ENCODE measurements at regions not wholly inside any gene's neighbourhood (a gene's known extent, or its start where the extent isn't known, plus 50 kb on each side); places are given as distances from the start of the nearest gene placed in this dataset.
A peak's percentile ranks its signal among the peaks of the same experiment; 100 is the strongest.
"Not testable (repeated sequence)": the region's sequence is repeated elsewhere in the genome, so short reads cannot be mapped to it uniquely, and the experiment has no call there.

GRCh38 chr4:100900945-100901344 lies 383.1 kb upstream of the EMCN start:
- not testable (repeated sequence) for DNase-seq

DNA sequence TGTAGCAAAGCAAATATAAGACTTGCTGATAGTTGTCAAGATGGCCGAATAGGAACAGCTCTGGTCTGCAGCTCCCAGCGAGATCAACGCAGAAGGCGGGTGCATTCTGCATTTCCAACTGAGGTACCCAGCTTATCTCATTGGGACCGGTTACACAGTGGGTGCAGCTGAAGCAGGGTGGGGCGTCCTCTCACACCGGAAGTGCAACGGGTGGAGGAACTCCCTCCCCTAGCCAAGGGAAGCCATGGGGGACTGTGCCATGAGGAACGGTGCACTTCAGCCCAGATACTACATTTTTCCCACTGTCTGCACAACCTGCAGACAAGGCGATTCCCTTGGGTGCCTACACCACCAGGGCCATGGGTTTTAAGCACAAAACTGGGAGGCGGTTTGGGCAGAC lies 382.3 kb upstream of the EMCN start:
- DNase-seq = no peak

- no peak for DNase-seq
These were observed 381.0 kb upstream of the EMCN start for GRCh38 chr4:100898844-100899243.

- DNase-seq = peak; percentile 58
These were observed 377.9 kb upstream of the EMCN start for GRCh38 chr4:100895556-100896197.

GRCh38 chr4:100894339-100894870 lies 376.6 kb upstream of the EMCN start:
- no peak for DNase-seq

- DNase-seq = no peak
These were observed 374.0 kb upstream of the EMCN start for GRCh38 chr4:100891808-100892207.

- DNase-seq = no peak
These were observed 372.1 kb upstream of the EMCN start for GRCh38 chr4:100889898-100890297.

GRCh38 chr4:100889401-100889800 lies 371.6 kb upstream of the EMCN start:
- DNase-seq = no peak

GRCh38 chr4:100882661-100883060 lies 364.8 kb upstream of the EMCN start:
- no peak for DNase-seq

- DNase-seq = no peak
These were observed 363.5 kb upstream of the EMCN start for GRCh38 chr4:100881283-100881682.

DNA sequence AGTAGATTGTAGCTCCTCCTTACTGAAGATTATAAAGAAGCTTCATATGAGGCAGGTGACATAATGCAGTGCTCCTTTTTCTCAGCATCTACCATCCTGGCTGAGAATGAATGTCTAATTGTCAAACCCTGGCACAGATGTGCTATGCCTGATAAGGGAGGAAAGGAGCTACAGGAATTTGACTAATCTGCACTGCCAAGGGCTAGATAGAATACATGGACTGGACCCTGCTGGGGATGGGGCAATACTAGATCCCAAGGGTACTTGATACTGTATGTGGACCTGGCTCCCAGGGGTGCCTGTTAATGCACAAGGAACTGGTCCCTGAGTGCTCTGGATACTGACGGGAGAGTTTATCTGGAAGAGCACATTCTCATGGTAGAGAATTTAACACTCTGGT lies 362.2 kb upstream of the EMCN start:
- no peak for DNase-seq

GRCh38 chr4:100879471-100879870 lies 361.6 kb upstream of the EMCN start:
- no peak for DNase-seq

- no peak for DNase-seq
These were observed 358.7 kb upstream of the EMCN start for GRCh38 chr4:100876546-100876945.

DNA sequence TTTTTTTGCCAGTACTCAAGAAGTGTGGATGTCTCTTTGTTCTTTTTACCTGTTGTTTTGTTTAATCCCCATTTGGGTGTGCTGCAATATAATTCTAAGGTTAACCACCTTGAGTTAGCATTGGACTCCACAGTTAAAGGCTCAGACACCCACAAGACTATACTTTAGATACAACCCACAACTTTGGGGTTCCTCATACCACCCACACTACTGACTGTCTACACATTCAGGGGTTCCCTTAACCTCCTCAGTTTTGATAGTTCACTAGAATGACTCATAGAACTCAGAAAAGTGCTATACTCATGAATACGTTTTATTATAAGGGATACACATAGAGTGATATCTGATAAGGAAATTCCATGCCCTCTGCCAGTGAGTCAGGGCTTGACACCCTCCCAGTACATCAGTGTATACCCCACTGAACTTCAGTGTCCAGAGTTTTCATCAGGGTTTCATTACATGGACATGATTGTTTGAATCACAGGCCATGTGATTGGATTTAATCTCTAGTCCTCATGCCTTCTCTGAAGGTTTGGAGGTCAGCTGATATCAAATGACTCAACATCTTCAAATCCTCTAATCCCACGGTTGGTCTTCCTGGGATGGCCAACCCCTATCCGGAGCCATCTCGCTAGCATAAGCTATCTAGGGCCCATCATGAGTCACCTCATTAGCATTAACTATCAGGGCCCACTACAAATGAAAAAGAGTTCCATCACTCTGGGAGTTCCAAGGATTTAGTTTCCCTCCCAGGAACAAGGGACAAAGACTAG lies 357.7 kb upstream of the EMCN start:
- DNase-seq = no peak

- no peak for DNase-seq
These were observed 355.0 kb upstream of the EMCN start for GRCh38 chr4:100872811-100873210.

- no peak for DNase-seq
These were observed 353.3 kb upstream of the EMCN start for GRCh38 chr4:100870940-100871772.

DNA sequence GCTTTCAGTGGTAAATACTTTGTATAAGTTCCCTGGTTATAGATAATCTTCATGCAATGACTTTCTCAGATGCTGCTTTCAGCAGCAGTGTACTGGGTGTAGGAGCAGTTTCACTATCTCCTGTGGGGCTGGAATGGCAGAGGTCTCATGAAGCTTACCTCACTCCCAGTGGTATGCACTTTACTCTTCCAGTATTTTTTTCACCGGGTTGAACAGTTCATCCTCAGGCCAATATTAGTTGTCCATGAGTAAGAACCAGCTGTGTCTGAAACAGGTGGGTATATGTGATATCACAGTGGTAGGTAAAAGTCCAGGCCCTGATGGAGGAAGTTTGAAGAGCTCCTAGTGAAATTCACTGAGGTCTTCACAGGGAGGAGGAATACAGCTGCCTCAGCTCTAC lies 351.5 kb upstream of the EMCN start:
- DNase-seq = no peak

DNA sequence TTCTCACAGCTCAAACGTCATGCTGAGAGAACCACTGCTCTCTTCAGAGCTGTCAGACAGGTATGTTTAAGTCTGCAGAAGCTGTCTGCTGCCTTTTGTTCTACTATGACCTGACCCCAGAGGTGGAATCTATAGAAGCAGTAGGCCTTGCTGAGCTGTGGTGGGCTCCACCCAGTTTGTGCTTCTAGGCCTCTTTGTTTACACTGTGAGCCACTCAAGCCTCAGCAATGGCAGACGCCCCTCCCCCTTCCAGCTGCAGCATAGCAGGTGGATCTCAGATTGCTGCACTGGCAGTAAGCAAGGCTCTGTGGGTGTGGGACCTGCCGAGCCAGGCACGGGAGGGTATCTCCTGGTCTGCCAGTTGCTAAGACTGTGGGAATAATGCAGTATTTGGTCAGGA lies 350.5 kb upstream of the EMCN start:
- not testable (repeated sequence) for DNase-seq

GRCh38 chr4:100852326-100852725 lies 334.5 kb upstream of the EMCN start:
- no peak for DNase-seq

DNA sequence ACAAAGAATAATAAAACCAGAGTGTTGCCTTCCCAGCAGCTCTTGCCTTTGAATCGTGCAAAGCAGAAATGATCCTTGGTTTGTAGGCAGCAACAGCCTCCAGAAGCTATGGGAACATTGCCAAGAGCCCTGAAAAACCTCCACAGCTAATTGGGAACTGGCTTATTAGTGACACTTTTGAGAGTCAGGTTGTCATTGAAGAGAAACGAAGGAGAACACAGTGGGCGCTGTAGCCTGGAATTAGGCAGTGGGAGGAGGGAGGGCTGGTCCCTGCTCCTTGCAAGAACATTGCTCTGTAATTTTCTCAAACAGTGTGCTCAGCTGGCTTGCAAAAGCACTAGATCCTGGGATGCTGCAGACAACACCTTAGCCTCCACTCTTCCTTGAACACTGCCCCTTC lies 331.5 kb upstream of the EMCN start:
- no peak for DNase-seq

GRCh38 chr4:100848841-100849240 lies 331.0 kb upstream of the EMCN start:
- DNase-seq = no peak

GRCh38 chr4:100843910-100844309 lies 326.1 kb upstream of the EMCN start:
- DNase-seq = no peak

DNA sequence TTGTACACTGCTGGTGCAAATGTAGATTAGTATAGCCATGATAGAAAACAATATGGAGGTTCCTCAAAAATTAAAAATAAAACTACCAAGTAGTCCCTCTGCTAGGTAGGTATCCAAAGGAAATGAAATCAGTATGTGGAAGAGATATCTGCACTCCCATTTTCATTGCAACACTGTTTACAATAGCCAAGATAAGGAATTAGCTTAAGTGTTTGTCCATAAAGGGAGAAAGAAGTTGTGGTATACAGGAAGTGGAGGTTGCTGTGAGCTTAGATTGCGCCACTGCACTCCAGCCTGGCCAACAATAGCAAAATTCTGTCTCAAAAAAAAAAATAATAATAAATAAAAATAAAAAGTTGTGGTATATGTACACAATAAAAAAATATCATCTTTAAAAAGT lies 325.0 kb upstream of the EMCN start:
- no peak for DNase-seq

GRCh38 chr4:100841911-100842310 lies 324.1 kb upstream of the EMCN start:
- no peak for DNase-seq

Measured in inflammatory macrophage treated with lipopolysaccharide for 4 hours (primary cell).